GM12865 (cell line): ENCODE measurements at regions not wholly inside any gene's neighbourhood (a gene's known extent, or its start where the extent isn't known, plus 50 kb on each side); places are given as distances from the start of the nearest gene placed in this dataset.

ENCODE experiments used
- DNase-seq: peaks from one replicate; pipeline ENCODE4 v3.0.0; 2010; ENCODE audit warnings: low read depth
- H3K4me3 ChIP-seq: 2 replicates; pipeline ENCODE4 v1.5.1; 2011; ENCODE audit warnings: mild to moderate bottlenecking, low read depth, low read length, control low read depth
- CTCF ChIP-seq: IDR thresholded peaks from 2 replicates; pipeline ENCODE4 v1.5.1; 2011; ENCODE audit warnings: low read length, control low read depth, low read depth, inconsistent platforms; ENCODE audit not compliant: insufficient read depth; ENCODE audit errors: missing control alignments

GRCh38 chr2:83630351-83630750 is 828.7 kb downstream of the SUCLG1 start:
- DNase-seq = no peak
- no peak overlapping the region for H3K4me3 ChIP-seq
- TF ChIP-seq CTCF = no peak

- TF ChIP-seq CTCF = no peak
- H3K4me3 ChIP-seq = no peak overlapping the region
- no peak for DNase-seq
Observed at GRCh38 chr2:83615511-83615910, 843.6 kb downstream of the SUCLG1 start.

- DNase-seq = no peak
- H3K4me3 ChIP-seq = no peak overlapping the region
- no peak for TF ChIP-seq CTCF
Observed at GRCh38 chr2:83613178-83613577, 845.9 kb downstream of the SUCLG1 start.

GRCh38 chr2:83602753-83603152 is 856.3 kb downstream of the SUCLG1 start:
- no peak for TF ChIP-seq CTCF
- DNase-seq = no peak
- no peak overlapping the region for H3K4me3 ChIP-seq

GRCh38 chr2:83596592-83597282 is 862.3 kb downstream of the SUCLG1 start:
- DNase-seq = no peak
- H3K4me3 ChIP-seq = no peak overlapping the region
- TF ChIP-seq CTCF = no peak

- DNase-seq = no peak
- no peak for TF ChIP-seq CTCF
- no peak overlapping the region for H3K4me3 ChIP-seq
Observed at GRCh38 chr2:83595926-83596325, 863.2 kb downstream of the SUCLG1 start.

- no peak for DNase-seq
- TF ChIP-seq CTCF = no peak
- no peak overlapping the region for H3K4me3 ChIP-seq
Observed at GRCh38 chr2:83595121-83595690, 863.9 kb downstream of the SUCLG1 start.
